A549 (cell line): ENCODE measurements at regions not wholly inside any gene's neighbourhood (a gene's known extent, or its start where the extent isn't known, plus 50 kb on each side); places are given as distances from the start of the nearest gene placed in this dataset.

Experiments used
- CHD4 ChIP-seq: fragments of 200-600 bp; sonication (generic); IDR thresholded peaks from 2 replicates; pipeline ENCODE4 v1.6.1; 2016; ENCODE audit warnings: antibody characterized with exemption, mild to moderate bottlenecking, borderline replicate concordance
- CTCF ChIP-seq: fragments of >200 bp; sonication (Bioruptor Twin); formaldehyde crosslinking; IDR thresholded peaks from 3 replicates; pipeline ENCODE4 v1.5.1; 2016
- EP300 ChIP-seq, 2 experiments: fragments of >200 bp; sonication (Bioruptor Twin); formaldehyde crosslinking; IDR thresholded peaks; 2 replicates in 1 of 2; 3 replicates in 1 of 2; pipeline ENCODE4 v1.6.1; 2016 to 2017
- MAX ChIP-seq: IDR thresholded peaks from 2 replicates; pipeline ENCODE4 v1.6.1; 2012
- POLR2A ChIP-seq: IDR thresholded peaks from 2 replicates; pipeline ENCODE4 v1.6.1; 2012; ENCODE audit warnings: mild to moderate bottlenecking, low read length
- REST ChIP-seq: fragments of 200-600 bp; sonication (generic); IDR thresholded peaks from 2 replicates; pipeline ENCODE4 v1.6.1; 2016; ENCODE audit warnings: antibody characterized with exemption, mild to moderate bottlenecking, moderate library complexity
- ZNF302 ChIP-seq: fragments of 250-450 bp; sonication (Bioruptor Pico); IDR thresholded peaks from 2 replicates; pipeline ENCODE4 v1.9.0; 2021; ENCODE audit warnings: inconsistent platforms, mild to moderate bottlenecking, moderate library complexity

- TF ChIP-seq MAX (no peak), POLR2A (no peak), CTCF (no peak), ZNF302 (CRISPR knock-in tag) (no peak), REST (no peak), CHD4 (no peak), EP300 (IDR thresholded peaks at IDR 0.05) (no peak)
Measured at GRCh38 chr10:77695186-77695585, 57.6 kb upstream of the KCNMA1 start.
